Stimulated activated naive CD8-positive, alpha-beta T cell treated with anti-CD3 and anti-CD28 coated beads, Interleukin-15, amount 100 ng/mL, for 72 hours (primary cell): ENCODE measurements at regions not wholly inside any gene's neighbourhood (a gene's known extent, or its start where the extent isn't known, plus 50 kb on each side); places are given as distances from the start of the nearest gene placed in this dataset.

Experiments used
- ATAC-seq: fragments of 150-1000 bp; cut with Tn5 transposase; 2 replicates; pipeline ENCODE4 v1.10.0; 2021; ENCODE audit warnings: mild to moderate bottlenecking, moderate library complexity
- DNase-seq, 2 donors: peaks; one replicate each; pipeline ENCODE4 v3.0.0; 2021 to 2022
- H3K27ac Mint-ChIP-seq, 2 donors: one replicate each; pipeline ENCODE4 v1.8.0; 2022; ENCODE audit warnings: mild to moderate bottlenecking in 2 of 2, mixed read lengths in 2 of 2, moderate library complexity in 2 of 2
- H3K27me3 Mint-ChIP-seq: one replicate; pipeline ENCODE4 v1.8.0; 2022; ENCODE audit warnings: mixed read lengths
- H3K4me1 Mint-ChIP-seq: one replicate; pipeline ENCODE4 v1.8.0; 2022; ENCODE audit warnings: mild to moderate bottlenecking, mixed read lengths
- H3K4me3 Mint-ChIP-seq, 2 donors: one replicate each; pipeline ENCODE4 v1.8.0; 2022; ENCODE audit warnings: mild to moderate bottlenecking in 2 of 2, mixed read lengths in 2 of 2, moderate library complexity in 1 of 2
- H3K9me3 Mint-ChIP-seq, 2 donors: one replicate each; pipeline ENCODE4 v1.8.0; 2022; ENCODE audit warnings: mixed read lengths in 2 of 2

DNA sequence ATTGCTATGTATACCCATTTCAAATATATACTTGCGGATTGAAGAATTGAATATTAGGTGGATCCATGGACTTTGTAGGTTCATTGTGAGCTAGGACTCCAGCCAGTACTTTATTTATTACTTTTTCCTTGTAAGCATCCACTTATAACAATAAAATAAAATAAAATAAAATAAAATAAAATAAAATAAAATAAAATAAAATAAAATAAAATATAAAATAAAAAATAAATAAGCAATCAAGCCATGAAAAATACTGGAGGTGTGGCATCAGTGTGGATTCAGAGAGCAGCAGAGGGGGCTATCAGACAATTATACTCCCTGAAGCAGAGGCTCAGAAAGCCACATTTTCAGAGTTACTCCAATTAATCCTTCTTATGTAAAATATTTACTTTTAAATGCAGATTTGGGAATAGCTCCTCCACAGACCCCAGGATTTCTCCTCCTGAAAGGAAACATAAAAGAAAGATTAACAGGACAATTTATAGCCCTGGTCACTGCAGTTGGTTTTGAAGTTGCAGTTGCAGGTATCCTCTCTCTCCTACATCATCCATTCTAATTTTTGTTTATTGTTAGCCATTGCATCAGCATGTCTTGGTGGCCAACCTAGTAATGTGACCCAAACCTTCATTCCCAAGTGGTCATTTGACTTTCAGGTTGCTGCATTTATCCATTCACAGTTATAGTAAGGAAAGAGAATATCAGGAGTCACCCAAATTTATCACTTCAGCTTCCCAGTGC lies 2025.2 kb upstream of the IGFBP7 start:
- no peak overlapping the region for H3K27ac Mint-ChIP-seq
- DNase-seq (no peak), ATAC-seq (no peak)
- H3K27me3 Mint-ChIP-seq, result no peaks in the 10 kb centered on the region
- H3K9me3 Mint-ChIP-seq, result peaks cover 0 to 4% of the 10 kb centered on the region in 2 donors
- no peaks in the 10 kb centered on the region for H3K4me1 Mint-ChIP-seq
- H3K4me3 Mint-ChIP-seq, result no peak overlapping the region

- Mint-ChIP-seq H3K4me1 (no peaks in the 10 kb centered on the region), H3K27ac (no peak overlapping the region), H3K4me3 (no peak overlapping the region), H3K9me3 (peaks cover 0 to 21% of the 10 kb centered on the region in 2 donors), H3K27me3 (no peaks in the 10 kb centered on the region)
- no peak for ATAC-seq
- no peak for DNase-seq
Observed at GRCh38 chr4:59161249-59161648, 2038.9 kb upstream of the ADGRL3 start.

DNA sequence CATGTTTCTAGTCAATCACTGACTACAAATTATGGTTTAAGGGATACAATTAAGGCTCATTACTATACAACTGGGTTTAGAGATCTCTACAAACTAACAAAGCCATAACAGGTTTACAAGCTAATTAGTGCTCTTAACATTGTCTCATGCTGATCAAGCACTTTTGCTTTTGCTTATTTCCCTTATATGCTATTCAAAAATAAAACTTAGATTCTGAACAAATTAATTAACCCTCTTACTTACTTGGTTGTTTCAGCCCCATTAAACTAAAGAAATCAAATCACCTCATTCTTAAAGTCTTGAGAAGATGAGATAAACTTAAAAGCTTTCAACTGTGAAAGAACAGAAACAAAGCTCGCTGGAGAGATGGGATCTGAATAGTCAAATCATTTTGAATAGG lies 2024.5 kb upstream of the ADGRL3 start:
- Mint-ChIP-seq H3K9me3 (peaks cover 0 to 5% of the 10 kb centered on the region in 2 donors), H3K4me3 (no peak overlapping the region), H3K4me1 (no peaks in the 10 kb centered on the region), H3K27ac (no peak overlapping the region), H3K27me3 (no peaks in the 10 kb centered on the region)
- no peak for ATAC-seq
- no peak for DNase-seq

DNA sequence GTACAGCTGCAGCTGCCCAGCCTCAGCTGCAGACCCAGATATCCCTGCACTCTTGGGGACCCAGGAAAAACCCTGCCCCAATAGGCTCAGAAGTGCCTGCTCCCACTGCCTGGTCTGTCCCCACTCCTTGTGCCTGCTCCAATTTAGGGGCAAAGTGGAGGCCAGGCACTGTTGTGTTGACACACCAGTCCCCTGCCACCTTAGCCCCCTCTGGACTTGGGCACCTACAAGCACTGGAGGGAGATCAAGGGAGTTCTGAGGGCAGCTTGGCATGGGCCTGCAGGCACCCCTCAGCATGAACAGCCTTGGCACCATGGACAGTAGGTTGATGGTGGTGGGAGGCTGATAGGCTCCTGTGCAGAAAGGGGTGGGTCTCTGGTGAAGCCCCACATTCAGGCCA lies 2020.8 kb upstream of the ADGRL3 start:
- Mint-ChIP-seq H3K27ac (no peak overlapping the region), H3K4me3 (no peak overlapping the region), H3K9me3 (no peaks in the 10 kb centered on the region), H3K27me3 (no peaks in the 10 kb centered on the region), H3K4me1 (no peaks in the 10 kb centered on the region)
- no peak for DNase-seq
- ATAC-seq, result no peak

DNA sequence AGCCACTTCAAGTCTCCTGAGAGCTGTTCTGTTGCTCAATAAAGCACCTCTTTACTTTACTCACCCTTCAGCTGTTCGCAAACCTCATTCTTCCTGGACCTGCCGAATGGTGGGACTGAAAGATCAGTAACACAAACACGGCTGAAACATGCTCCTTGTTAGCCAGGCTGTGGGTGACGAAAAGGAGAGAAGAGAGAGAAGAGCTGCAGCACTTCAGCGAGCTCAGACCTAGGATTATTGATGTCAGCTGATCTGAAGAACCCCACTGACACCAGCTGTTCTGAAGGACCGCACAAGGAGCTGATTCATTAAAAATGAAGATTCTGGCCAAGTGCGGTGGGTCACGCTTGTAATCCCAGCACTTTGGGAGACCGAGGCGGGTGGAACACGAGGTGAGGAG lies 2020.0 kb upstream of the ADGRL3 start:
- Mint-ChIP-seq H3K4me3 (no peak overlapping the region), H3K4me1 (no peaks in the 10 kb centered on the region), H3K27ac (no peak overlapping the region), H3K27me3 (no peaks in the 10 kb centered on the region), H3K9me3 (no peaks in the 10 kb centered on the region)
- no peak for DNase-seq
- ATAC-seq, result no peak

DNA sequence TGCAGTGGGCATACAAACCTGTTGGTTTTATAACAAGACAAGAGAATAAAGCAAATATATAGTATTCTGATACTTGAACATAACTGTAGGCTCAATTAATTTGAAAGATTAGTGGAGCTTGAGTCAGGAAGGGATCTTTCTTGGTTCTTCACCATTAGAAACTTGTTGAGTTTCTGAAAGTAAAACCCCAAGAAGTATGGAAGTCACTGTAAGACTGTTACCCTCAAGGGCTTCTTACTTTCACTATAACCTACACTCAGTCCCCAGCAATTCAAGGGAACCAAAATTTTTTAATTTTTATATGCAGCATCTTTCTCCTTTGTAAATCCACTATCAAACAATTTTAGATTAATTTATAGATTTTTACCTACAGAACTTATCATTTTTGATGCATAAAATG lies 2019.2 kb upstream of the ADGRL3 start:
- Mint-ChIP-seq H3K4me1 (no peaks in the 10 kb centered on the region), H3K4me3 (no peak overlapping the region), H3K9me3 (no peaks in the 10 kb centered on the region), H3K27me3 (no peaks in the 10 kb centered on the region), H3K27ac (no peak overlapping the region)
- ATAC-seq, result no peak
- DNase-seq, result no peak

GRCh38 chr4:59195839-59196238 lies 2004.3 kb upstream of the ADGRL3 start:
- ATAC-seq (no peak), DNase-seq (no peak)
- Mint-ChIP-seq H3K4me3 (no peak overlapping the region), H3K27me3 (no peaks in the 10 kb centered on the region), H3K27ac (peak overlapping the region in 1 of 2 donors; percentile 62), H3K9me3 (peaks cover 10 to 45% of the 10 kb centered on the region in 2 donors), H3K4me1 (no peaks in the 10 kb centered on the region)

DNA sequence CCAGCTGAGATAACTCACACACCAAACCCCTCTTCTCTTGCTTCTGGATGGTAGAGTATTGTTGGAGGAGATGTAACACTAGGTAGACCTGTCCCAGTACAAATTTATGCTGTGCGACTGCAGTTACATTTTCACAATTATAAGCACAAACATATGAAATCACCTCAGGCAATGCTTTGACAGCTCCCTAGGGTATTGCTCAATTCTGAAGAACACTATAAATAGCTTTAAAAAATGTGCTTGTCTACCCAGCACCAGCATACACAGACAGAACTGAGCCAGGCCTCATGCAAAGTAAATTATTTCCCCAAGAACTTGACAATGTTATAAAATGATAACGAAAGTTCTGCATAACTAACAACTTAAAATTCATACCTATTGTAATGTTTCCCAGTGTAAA lies 1999.1 kb upstream of the ADGRL3 start:
- DNase-seq (no peak), ATAC-seq (no peak)
- no peak overlapping the region for H3K4me3 Mint-ChIP-seq
- peaks cover 11 to 35% of the 10 kb centered on the region in 2 donors for H3K9me3 Mint-ChIP-seq
- H3K27ac Mint-ChIP-seq, result no peak overlapping the region
- no peaks in the 10 kb centered on the region for H3K27me3 Mint-ChIP-seq
- no peaks in the 10 kb centered on the region for H3K4me1 Mint-ChIP-seq

- Mint-ChIP-seq H3K4me1 (no peaks in the 10 kb centered on the region), H3K27me3 (no peaks in the 10 kb centered on the region), H3K9me3 (peaks cover 0 to 12% of the 10 kb centered on the region in 2 donors), H3K4me3 (no peak overlapping the region), H3K27ac (no peak overlapping the region)
- no peak for DNase-seq
- ATAC-seq, result no peak
Observed at GRCh38 chr4:59217910-59218631, 1982.1 kb upstream of the ADGRL3 start.

GRCh38 chr4:59222221-59222620 lies 1977.9 kb upstream of the ADGRL3 start:
- H3K4me3 Mint-ChIP-seq, result no peak overlapping the region
- H3K27me3 Mint-ChIP-seq, result no peaks in the 10 kb centered on the region
- H3K27ac Mint-ChIP-seq, result no peak overlapping the region
- DNase-seq (no peak), ATAC-seq (no peak)
- H3K9me3 Mint-ChIP-seq, result peaks cover 0 to 12% of the 10 kb centered on the region in 2 donors
- H3K4me1 Mint-ChIP-seq, result no peaks in the 10 kb centered on the region

GRCh38 chr4:59223292-59223941 lies 1976.7 kb upstream of the ADGRL3 start:
- Mint-ChIP-seq H3K27ac (no peak overlapping the region), H3K9me3 (peaks cover 0 to 12% of the 10 kb centered on the region in 2 donors), H3K4me3 (no peak overlapping the region), H3K4me1 (no peaks in the 10 kb centered on the region), H3K27me3 (no peaks in the 10 kb centered on the region)
- DNase-seq (no peak), ATAC-seq (no peak)

- no peaks in the 10 kb centered on the region for H3K4me1 Mint-ChIP-seq
- H3K27ac Mint-ChIP-seq, result no peak overlapping the region
- no peaks in the 10 kb centered on the region for H3K27me3 Mint-ChIP-seq
- no peak overlapping the region for H3K4me3 Mint-ChIP-seq
- peaks cover 12 to 35% of the 10 kb centered on the region in 2 donors for H3K9me3 Mint-ChIP-seq
- DNase-seq, result no peak
- ATAC-seq, result no peak
Observed at GRCh38 chr4:59238212-59238611, 1961.9 kb upstream of the ADGRL3 start.

DNA sequence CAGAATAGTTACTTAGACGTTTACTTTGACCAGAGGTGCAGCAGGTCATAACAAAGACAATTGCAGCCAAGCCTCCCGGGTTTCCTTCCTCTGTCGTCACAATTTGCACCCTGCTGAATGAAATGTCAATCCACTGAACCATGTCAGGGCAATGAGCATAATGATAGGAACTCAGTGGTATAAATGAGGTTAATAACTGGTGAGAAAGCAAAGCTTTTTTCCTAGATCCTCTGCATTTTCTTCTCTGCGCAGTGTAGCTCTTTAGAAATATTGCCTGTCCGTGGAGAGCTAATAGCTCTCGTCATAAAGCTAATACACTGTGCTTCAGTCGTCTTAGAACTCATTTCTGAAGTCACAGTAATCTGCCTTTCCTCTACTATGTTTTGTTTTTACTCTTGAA lies 1960.1 kb upstream of the ADGRL3 start:
- H3K4me1 Mint-ChIP-seq, result no peaks in the 10 kb centered on the region
- H3K27me3 Mint-ChIP-seq, result no peaks in the 10 kb centered on the region
- no peak overlapping the region for H3K27ac Mint-ChIP-seq
- H3K4me3 Mint-ChIP-seq, result no peak overlapping the region
- ATAC-seq (no peak), DNase-seq (no peak)
- peaks cover 17 to 33% of the 10 kb centered on the region in 2 donors for H3K9me3 Mint-ChIP-seq

DNA sequence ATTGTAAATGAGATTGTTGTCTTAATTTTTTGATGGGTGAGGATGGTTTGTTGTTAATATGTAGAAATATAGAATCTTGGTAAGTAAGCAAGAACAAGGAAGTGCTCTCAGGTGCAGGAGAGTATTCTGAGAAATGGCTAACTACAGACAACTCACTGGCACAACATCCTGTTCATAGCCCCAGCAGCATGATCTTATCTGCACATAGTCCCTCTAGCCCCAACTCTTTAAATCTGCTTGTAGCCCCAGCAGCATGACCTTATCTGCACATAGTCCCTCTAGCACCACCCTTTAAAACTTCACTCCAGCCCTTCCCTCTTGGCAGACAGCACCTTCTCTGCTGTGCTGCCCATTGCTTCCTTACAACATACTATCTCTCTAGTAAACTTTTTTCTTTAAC lies 1957.1 kb upstream of the ADGRL3 start:
- DNase-seq (no peak), ATAC-seq (no peak)
- peaks cover 17 to 28% of the 10 kb centered on the region in 2 donors for H3K9me3 Mint-ChIP-seq
- H3K4me1 Mint-ChIP-seq, result no peaks in the 10 kb centered on the region
- no peaks in the 10 kb centered on the region for H3K27me3 Mint-ChIP-seq
- H3K27ac Mint-ChIP-seq, result no peak overlapping the region
- no peak overlapping the region for H3K4me3 Mint-ChIP-seq

DNA sequence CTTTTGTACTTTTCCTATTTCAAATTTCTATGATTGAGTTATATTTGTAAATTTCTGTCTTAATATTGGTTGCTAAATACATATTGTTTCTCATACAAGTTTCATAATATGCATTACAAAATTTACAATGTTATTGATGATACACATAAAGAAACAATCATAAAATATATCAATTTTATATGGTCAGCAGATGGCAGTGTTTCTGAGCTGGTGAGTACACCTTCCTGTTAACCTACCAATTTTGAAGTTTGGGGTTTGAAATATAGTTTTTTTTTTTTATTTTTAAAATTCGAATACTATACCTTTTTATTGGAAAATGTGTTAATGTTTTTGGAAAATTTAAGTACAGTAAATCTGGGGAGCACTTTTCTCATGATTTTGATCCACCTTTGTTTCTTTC lies 1953.1 kb upstream of the ADGRL3 start:
- no peak overlapping the region for H3K27ac Mint-ChIP-seq
- H3K4me1 Mint-ChIP-seq, result no peaks in the 10 kb centered on the region
- DNase-seq (no peak), ATAC-seq (no peak)
- H3K4me3 Mint-ChIP-seq, result no peak overlapping the region
- peaks cover 5 to 14% of the 10 kb centered on the region in 2 donors for H3K9me3 Mint-ChIP-seq
- no peaks in the 10 kb centered on the region for H3K27me3 Mint-ChIP-seq

DNA sequence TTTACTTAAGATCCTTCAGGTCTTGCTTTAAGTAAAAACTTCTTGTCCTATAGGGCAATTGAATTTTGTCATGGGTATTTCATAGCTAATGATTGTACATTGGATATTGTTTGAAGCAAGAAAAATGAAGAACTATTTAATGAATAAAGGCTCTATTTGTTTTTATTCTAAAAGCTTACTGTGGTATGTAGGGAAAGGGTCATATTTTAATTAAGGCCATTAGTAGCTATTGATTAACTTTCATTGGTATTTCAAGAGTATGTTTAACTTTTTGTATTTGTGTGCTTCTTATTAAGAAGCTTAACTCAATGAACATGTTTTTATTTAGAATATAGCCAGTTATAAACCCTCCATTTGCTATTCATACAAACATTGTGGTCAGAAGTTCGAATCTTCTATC lies 1951.8 kb upstream of the ADGRL3 start:
- no peak for DNase-seq
- Mint-ChIP-seq H3K27ac (no peak overlapping the region), H3K9me3 (peaks cover 3 to 5% of the 10 kb centered on the region in 2 donors), H3K4me1 (no peaks in the 10 kb centered on the region), H3K4me3 (no peak overlapping the region), H3K27me3 (no peaks in the 10 kb centered on the region)
- ATAC-seq, result no peak
